Endothelial cell of umbilical vein (primary cell): ENCODE measurements at regions not wholly inside any gene's neighbourhood (a gene's known extent, or its start where the extent isn't known, plus 50 kb on each side); places are given as distances from the start of the nearest gene placed in this dataset.

ENCODE experiments used
- BruUV-seq: library from RNA; stranded (reverse); fragments of 400-500 nt; replicated peaks from 2 replicates; lab custom pipeline; 2021; lab: Mats Ljungman, UMichigan
- CTCF ChIA-PET: fragments of 300-600, 350-600 bp; sonication (Branson Sonifier 250); formaldehyde crosslinking; loops from one replicate; lab custom pipeline; 2021; ENCODE audit warnings: antibody characterized with exemption, inconsistent platforms; lab: Charles Lee
- POLR2A ChIA-PET: fragments of 300-600, 350-600 bp; sonication (Branson Sonifier 250); formaldehyde crosslinking; loops from one replicate; lab custom pipeline; 2021; ENCODE audit warnings: antibody characterized with exemption, inconsistent platforms; lab: Charles Lee
- DNase-seq: peaks from one replicate; pipeline ENCODE4 v3.0.0-alpha.2; 2011; ENCODE audit warnings: low read depth, low spot score
- FAIRE-seq: peaks from 2 replicates; lab custom pipeline; 2011; peaks lifted over from hg19 to GRCh38; lab: Jason Lieb, UNC
- H2AFZ ChIP-seq: 2 replicates; pipeline ENCODE4 v1.6.0; 2012; ENCODE audit warnings: low read depth, low read length, control low read depth, inconsistent platforms
- H3K27ac ChIP-seq: 2 replicates; pipeline ENCODE4 v1.5.1; 2011; ENCODE audit warnings: low read depth, mild to moderate bottlenecking, control low read depth, low read length, moderate library complexity; ENCODE audit not compliant: insufficient read depth
- H3K27me3 ChIP-seq, 2 experiments: 2 replicates each; pipeline versions ENCODE4 v1.6.0 to v1.6.1; 2011; ENCODE audit warnings: low read length in 2 of 2, mixed read lengths in 1 of 2; ENCODE audit not compliant: control insufficient read depth in 2 of 2, insufficient read depth in 2 of 2
- H3K36me3 ChIP-seq, 2 experiments: 2 replicates in 1 of 2; 3 replicates in 1 of 2; pipeline ENCODE4 v1.5.1; 2011; ENCODE audit warnings: low read length in 2 of 2, mild to moderate bottlenecking in 1 of 2, moderate library complexity in 1 of 2; ENCODE audit not compliant: control insufficient read depth in 2 of 2, insufficient read depth in 2 of 2; ENCODE audit errors: extremely low read depth in 1 of 2
- H3K4me1 ChIP-seq: 3 replicates; pipeline ENCODE4 v1.5.1; 2011; ENCODE audit warnings: mild to moderate bottlenecking, low read length; ENCODE audit not compliant: control insufficient read depth, insufficient read depth; ENCODE audit errors: extremely low read depth
- H3K4me2 ChIP-seq: 2 replicates; pipeline ENCODE4 v1.6.1; 2011; ENCODE audit warnings: low read length, control low read depth, mixed read lengths; ENCODE audit not compliant: insufficient read depth
- H3K4me3 ChIP-seq, 3 experiments: fragments of 200-600 bp in 1 of 3; sonication (generic), shearing (Covaris generic) in 1 of 3; replicated peaks in 1 of 3; 2 replicates each; pipeline ENCODE4 v1.5.1; 2011 to 2016; ENCODE audit warnings: control low read depth in 3 of 3, low read length in 3 of 3, mild to moderate bottlenecking in 2 of 3, inconsistent platforms in 1 of 3, low read depth in 1 of 3, moderate library complexity in 1 of 3; ENCODE audit not compliant: insufficient read depth in 1 of 3
- H3K79me2 ChIP-seq: 2 replicates; pipeline ENCODE4 v1.6.0; 2012; ENCODE audit warnings: low read length, inconsistent platforms; ENCODE audit not compliant: control insufficient read depth, insufficient read depth
- H3K9ac ChIP-seq: replicated peaks from 2 replicates; pipeline ENCODE3; 2011; ENCODE audit warnings: low read length, control low read depth; ENCODE audit not compliant: insufficient read depth; ENCODE audit errors: extremely low read depth
- H3K9me1 ChIP-seq: replicated peaks from 3 replicates; pipeline ENCODE4 v1.6.0; 2011; ENCODE audit warnings: mild to moderate bottlenecking, low read length; ENCODE audit not compliant: control insufficient read depth, insufficient read depth; ENCODE audit errors: extremely low read depth
- H3K9me3 ChIP-seq: replicated peaks from 2 replicates; pipeline ENCODE4 v1.5.1; 2012; ENCODE audit warnings: low read length, inconsistent platforms; ENCODE audit not compliant: control insufficient read depth, insufficient read depth
- H4K20me1 ChIP-seq: replicated peaks from 2 replicates; pipeline ENCODE3; 2011; ENCODE audit warnings: mild to moderate bottlenecking, low read length; ENCODE audit not compliant: control insufficient read depth, insufficient read depth; ENCODE audit errors: extremely low read depth
- CTCF ChIP-seq, 2 donors: IDR thresholded peaks; 1 replicate in 1 of 2; 2 replicates in 1 of 2; pipeline ENCODE4 v1.5.1; 2011; ENCODE audit warnings: low read length in 2 of 2, mild to moderate bottlenecking in 2 of 2, moderate library complexity in 2 of 2, control low read depth in 1 of 2, inconsistent platforms in 1 of 2, low read depth in 1 of 2; ENCODE audit not compliant: insufficient read depth in 1 of 2; ENCODE audit errors: extremely low read depth in 1 of 2
- EZH2 ChIP-seq: IDR thresholded peaks from 2 replicates; pipeline ENCODE4 v1.6.1; 2012; ENCODE audit warnings: borderline replicate concordance, low read depth, mild to moderate bottlenecking, moderate library complexity, low read length, inconsistent platforms; ENCODE audit not compliant: severe bottlenecking
- FOS ChIP-seq: IDR thresholded peaks from 2 replicates; pipeline ENCODE4 v1.6.1; 2011; ENCODE audit warnings: mild to moderate bottlenecking, low read length, moderate library complexity, borderline replicate concordance; ENCODE audit not compliant: insufficient read depth
- GATA2 ChIP-seq: IDR thresholded peaks from 2 replicates; pipeline ENCODE4 v1.7.0; 2011; ENCODE audit warnings: low read depth, mild to moderate bottlenecking, moderate library complexity, mixed read lengths, low read length; ENCODE audit not compliant: insufficient read length, insufficient read depth
- JUN ChIP-seq: IDR thresholded peaks from 2 replicates; pipeline ENCODE4 v1.6.1; 2011; ENCODE audit warnings: borderline replicate concordance, low read depth; ENCODE audit not compliant: insufficient read length, insufficient read depth
- MYC ChIP-seq: IDR thresholded peaks from one replicate; pipeline ENCODE4 v1.6.1; 2011; ENCODE audit warnings: mild to moderate bottlenecking, low read depth, low read length
- POLR2A ChIP-seq: IDR thresholded peaks from 2 replicates; pipeline ENCODE4 v1.6.1; 2012; ENCODE audit warnings: low read depth, mild to moderate bottlenecking, control low read depth, low read length
- POLR2AphosphoS5 ChIP-seq: IDR thresholded peaks from 2 replicates; pipeline ENCODE4 v1.6.1; 2012; ENCODE audit warnings: low read depth, mild to moderate bottlenecking, control low read depth, low read length, moderate library complexity; ENCODE audit not compliant: insufficient read depth
- dilution Hi-C: fragments of 300-500 bp; cut with MboI; formaldehyde crosslinking; loops from one replicate; pipeline ENCODE4 v1.15.0; 2019; ENCODE audit warnings: low sequenced_read_pairs; ENCODE audit not compliant: extremely low pct_ligation_motif_present
- intact Hi-C: fragments of 100-400 bp; cut with micrococcal nuclease; formaldehyde crosslinking; loops from one replicate; pipeline ENCODE4 v1.10.0; 2022
- TF ChIP-seq, protein P1 (sequence below): IDR thresholded peaks from 2 replicates; pipeline ENCODE4 v1.6.1; 2011; ENCODE audit not compliant: insufficient read depth, insufficient read length

DNA sequence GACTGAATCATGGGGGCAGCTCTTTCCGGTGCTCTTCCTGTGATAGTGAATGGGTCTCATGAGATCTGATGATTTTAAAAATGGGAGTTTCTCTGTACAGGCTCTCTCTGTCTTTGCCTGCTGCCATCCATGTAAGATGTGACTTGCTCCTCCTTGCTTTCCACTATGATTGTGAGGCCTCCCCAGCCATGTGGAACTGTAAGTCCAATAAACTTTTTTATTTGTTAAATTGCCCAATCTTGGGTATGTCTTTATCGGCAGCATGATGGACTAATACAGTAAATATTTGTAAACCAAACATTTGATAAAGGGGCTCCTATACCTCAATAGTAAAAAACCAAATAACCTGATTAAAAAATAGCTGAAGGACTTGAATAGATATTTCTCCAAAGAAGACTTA lies 77.3 kb downstream of the INSIG2 start:
- no peak overlapping the region for H3K9ac ChIP-seq
- intact Hi-C loops (no loop called here), dilution Hi-C loops (no loop called here)
- no peak overlapping the region for H3K27ac ChIP-seq
- H4K20me1 ChIP-seq, result no peaks in the 10 kb centered on the region
- no peak overlapping the region for H2AFZ ChIP-seq
- no peaks in the 10 kb centered on the region for H3K36me3 ChIP-seq
- no peak overlapping the region for H3K4me3 ChIP-seq
- no peaks in the 10 kb centered on the region for H3K79me2 ChIP-seq
- FAIRE-seq (no peak), DNase-seq (no peak)
- H3K9me1 ChIP-seq, result no peaks in the 10 kb centered on the region
- peaks cover 0 to 9% of the 10 kb centered on the region in 2 experiments for H3K27me3 ChIP-seq
- no peaks in the 10 kb centered on the region for H3K9me3 ChIP-seq
- CTCF ChIA-PET, result interaction anchor here (0.9 kb wide), 1 partner anchor 133 kb away, joined by 3 read pairs; no protein-coding TSS in a partner anchor
- POLR2A ChIA-PET, result no interaction called here
- H3K4me2 ChIP-seq, result no peak overlapping the region
- H3K4me1 ChIP-seq, result no peaks in the 10 kb centered on the region
- TF ChIP-seq GATA2, result no peak
- TF ChIP-seq MYC, result no peak
- no peak for TF ChIP-seq EZH2
- TF ChIP-seq, protein P1, sequence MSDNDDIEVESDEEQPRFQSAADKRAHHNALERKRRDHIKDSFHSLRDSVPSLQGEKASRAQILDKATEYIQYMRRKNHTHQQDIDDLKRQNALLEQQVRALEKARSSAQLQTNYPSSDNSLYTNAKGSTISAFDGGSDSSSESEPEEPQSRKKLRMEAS, result no peak
- no peak for TF ChIP-seq CTCF (IDR thresholded peaks at IDR 0.05; ENCODE audit: extremely low read depth in 1 of 2, insufficient read depth in 1 of 2, low read depth in 1 of 2, low read length in 2 of 2)
- TF ChIP-seq JUN, result no peak
- TF ChIP-seq FOS, result no peak
- TF ChIP-seq POLR2AphosphoS5, result no peak
- TF ChIP-seq POLR2A, result no peak
- no TSS peak for BruUV-seq
